ENCODE measurements at regions not wholly inside any gene's neighbourhood (a gene's known extent, or its start where the extent isn't known, plus 50 kb on each side); places are given as distances from the start of the nearest gene placed in this dataset.
"Not testable (repeated sequence)": the region's sequence is repeated elsewhere in the genome, so short reads cannot be mapped to it uniquely, and the experiment has no call there.

DNA sequence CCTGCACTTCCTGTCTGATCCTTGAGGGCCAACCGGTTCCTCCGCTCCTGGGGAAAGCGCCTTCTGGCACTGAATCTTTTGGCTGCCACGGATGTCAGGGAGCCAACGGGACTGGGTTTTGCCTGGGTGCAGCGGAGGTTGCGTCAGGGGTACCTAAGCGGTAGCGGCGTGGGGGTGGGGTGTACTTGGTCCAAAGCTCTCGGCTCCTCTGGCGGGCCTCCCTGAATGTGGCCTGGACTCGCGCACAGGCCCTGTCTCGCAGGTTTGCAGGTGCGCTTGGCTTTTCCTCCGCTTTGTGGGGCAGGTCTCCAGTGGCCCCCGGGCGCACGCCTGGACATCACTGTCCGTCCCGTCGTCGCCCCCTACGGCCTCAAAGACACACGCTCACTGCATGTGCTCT lies 1410.1 kb upstream of the PCDH10 start:
- TF ChIP-seq, protein P1, sequence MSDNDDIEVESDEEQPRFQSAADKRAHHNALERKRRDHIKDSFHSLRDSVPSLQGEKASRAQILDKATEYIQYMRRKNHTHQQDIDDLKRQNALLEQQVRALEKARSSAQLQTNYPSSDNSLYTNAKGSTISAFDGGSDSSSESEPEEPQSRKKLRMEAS (IDR thresholded peaks at IDR 0.05) = not testable (repeated sequence)
- TF ChIP-seq, protein P2, sequence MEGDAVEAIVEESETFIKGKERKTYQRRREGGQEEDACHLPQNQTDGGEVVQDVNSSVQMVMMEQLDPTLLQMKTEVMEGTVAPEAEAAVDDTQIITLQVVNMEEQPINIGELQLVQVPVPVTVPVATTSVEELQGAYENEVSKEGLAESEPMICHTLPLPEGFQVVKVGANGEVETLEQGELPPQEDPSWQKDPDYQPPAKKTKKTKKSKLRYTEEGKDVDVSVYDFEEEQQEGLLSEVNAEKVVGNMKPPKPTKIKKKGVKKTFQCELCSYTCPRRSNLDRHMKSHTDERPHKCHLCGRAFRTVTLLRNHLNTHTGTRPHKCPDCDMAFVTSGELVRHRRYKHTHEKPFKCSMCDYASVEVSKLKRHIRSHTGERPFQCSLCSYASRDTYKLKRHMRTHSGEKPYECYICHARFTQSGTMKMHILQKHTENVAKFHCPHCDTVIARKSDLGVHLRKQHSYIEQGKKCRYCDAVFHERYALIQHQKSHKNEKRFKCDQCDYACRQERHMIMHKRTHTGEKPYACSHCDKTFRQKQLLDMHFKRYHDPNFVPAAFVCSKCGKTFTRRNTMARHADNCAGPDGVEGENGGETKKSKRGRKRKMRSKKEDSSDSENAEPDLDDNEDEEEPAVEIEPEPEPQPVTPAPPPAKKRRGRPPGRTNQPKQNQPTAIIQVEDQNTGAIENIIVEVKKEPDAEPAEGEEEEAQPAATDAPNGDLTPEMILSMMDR (IDR thresholded peaks at IDR 0.05; ENCODE audit: low read depth, low read length, missing input control) = not testable (repeated sequence)
- TF ChIP-seq, protein P3, sequence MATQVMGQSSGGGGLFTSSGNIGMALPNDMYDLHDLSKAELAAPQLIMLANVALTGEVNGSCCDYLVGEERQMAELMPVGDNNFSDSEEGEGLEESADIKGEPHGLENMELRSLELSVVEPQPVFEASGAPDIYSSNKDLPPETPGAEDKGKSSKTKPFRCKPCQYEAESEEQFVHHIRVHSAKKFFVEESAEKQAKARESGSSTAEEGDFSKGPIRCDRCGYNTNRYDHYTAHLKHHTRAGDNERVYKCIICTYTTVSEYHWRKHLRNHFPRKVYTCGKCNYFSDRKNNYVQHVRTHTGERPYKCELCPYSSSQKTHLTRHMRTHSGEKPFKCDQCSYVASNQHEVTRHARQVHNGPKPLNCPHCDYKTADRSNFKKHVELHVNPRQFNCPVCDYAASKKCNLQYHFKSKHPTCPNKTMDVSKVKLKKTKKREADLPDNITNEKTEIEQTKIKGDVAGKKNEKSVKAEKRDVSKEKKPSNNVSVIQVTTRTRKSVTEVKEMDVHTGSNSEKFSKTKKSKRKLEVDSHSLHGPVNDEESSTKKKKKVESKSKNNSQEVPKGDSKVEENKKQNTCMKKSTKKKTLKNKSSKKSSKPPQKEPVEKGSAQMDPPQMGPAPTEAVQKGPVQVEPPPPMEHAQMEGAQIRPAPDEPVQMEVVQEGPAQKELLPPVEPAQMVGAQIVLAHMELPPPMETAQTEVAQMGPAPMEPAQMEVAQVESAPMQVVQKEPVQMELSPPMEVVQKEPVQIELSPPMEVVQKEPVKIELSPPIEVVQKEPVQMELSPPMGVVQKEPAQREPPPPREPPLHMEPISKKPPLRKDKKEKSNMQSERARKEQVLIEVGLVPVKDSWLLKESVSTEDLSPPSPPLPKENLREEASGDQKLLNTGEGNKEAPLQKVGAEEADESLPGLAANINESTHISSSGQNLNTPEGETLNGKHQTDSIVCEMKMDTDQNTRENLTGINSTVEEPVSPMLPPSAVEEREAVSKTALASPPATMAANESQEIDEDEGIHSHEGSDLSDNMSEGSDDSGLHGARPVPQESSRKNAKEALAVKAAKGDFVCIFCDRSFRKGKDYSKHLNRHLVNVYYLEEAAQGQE (IDR thresholded peaks at IDR 0.05) = not testable (repeated sequence)
- TF ChIP-seq, protein P4, sequence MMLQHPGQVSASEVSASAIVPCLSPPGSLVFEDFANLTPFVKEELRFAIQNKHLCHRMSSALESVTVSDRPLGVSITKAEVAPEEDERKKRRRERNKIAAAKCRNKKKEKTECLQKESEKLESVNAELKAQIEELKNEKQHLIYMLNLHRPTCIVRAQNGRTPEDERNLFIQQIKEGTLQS (IDR thresholded peaks at IDR 0.05) = not testable (repeated sequence)
- not testable (repeated sequence) for TF ChIP-seq FOXA1 (IDR thresholded peaks at IDR 0.05); EGR1 (IDR thresholded peaks at IDR 0.05; ENCODE audit: low read depth in 2 of 2); SP1 (IDR thresholded peaks at IDR 0.05)
